ENCODE measurements at regions not wholly inside any gene's neighbourhood (a gene's known extent, or its start where the extent isn't known, plus 50 kb on each side); places are given as distances from the start of the nearest gene placed in this dataset.
"Not testable (repeated sequence)": the region's sequence is repeated elsewhere in the genome, so short reads cannot be mapped to it uniquely, and the experiment has no call there.

GRCh38 chr16:55072976-55073375 lies 142.3 kb downstream of the IRX5 start:
- no peak overlapping the region for H3K4me3 ChIP-seq (ENCODE audit: low read depth, low read length)
- TF ChIP-seq, protein P1, sequence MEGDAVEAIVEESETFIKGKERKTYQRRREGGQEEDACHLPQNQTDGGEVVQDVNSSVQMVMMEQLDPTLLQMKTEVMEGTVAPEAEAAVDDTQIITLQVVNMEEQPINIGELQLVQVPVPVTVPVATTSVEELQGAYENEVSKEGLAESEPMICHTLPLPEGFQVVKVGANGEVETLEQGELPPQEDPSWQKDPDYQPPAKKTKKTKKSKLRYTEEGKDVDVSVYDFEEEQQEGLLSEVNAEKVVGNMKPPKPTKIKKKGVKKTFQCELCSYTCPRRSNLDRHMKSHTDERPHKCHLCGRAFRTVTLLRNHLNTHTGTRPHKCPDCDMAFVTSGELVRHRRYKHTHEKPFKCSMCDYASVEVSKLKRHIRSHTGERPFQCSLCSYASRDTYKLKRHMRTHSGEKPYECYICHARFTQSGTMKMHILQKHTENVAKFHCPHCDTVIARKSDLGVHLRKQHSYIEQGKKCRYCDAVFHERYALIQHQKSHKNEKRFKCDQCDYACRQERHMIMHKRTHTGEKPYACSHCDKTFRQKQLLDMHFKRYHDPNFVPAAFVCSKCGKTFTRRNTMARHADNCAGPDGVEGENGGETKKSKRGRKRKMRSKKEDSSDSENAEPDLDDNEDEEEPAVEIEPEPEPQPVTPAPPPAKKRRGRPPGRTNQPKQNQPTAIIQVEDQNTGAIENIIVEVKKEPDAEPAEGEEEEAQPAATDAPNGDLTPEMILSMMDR (IDR thresholded peaks at IDR 0.05; ENCODE audit: insufficient read depth, low read depth, low read length) = no peak
- DNase-seq (ENCODE audit: low read depth) = no peak

DNA sequence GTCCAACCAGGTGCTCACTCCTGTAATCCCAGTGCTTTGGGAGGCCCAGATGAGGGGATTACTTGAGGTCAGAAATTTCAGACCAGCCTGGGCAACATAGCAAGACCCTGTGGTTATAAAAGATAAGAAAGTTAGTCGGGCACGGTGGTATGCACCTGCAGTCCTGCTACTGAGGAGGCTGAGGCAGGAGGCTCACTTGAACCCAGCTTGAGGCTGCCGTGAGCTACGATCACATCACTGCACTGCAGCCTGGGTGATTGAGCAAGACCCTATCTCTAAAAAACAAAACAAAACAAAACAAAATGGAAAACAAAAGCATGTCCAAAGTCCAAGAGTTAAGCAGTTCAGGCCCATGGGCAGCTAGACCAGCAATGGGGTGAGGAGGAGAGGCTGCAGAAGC lies 143.2 kb downstream of the IRX5 start:
- no peak for DNase-seq (ENCODE audit: low read depth)
- H3K4me3 ChIP-seq (ENCODE audit: low read depth, low read length) = no peak overlapping the region
- TF ChIP-seq, protein P1 (IDR thresholded peaks at IDR 0.05; ENCODE audit: insufficient read depth, low read depth, low read length) = no peak

- not testable (repeated sequence) for DNase-seq (ENCODE audit: low read depth); H3K4me3 ChIP-seq (ENCODE audit: low read depth, low read length)
Observed at GRCh38 chr16:55075208-55075607, 144.5 kb downstream of the IRX5 start.

- DNase-seq (ENCODE audit: low read depth) = no peak
- TF ChIP-seq, protein P1 (IDR thresholded peaks at IDR 0.05; ENCODE audit: insufficient read depth, low read depth, low read length) = no peak
- H3K4me3 ChIP-seq (ENCODE audit: low read depth, low read length) = no peak overlapping the region
Observed at GRCh38 chr16:55076053-55076452, 145.4 kb downstream of the IRX5 start.

- no peak overlapping the region for H3K4me3 ChIP-seq (ENCODE audit: low read depth, low read length)
- TF ChIP-seq, protein P1 (IDR thresholded peaks at IDR 0.05; ENCODE audit: insufficient read depth, low read depth, low read length) = no peak
- DNase-seq (ENCODE audit: low read depth) = no peak
Observed at GRCh38 chr16:55077266-55077665, 146.6 kb downstream of the IRX5 start.

- H3K4me3 ChIP-seq (ENCODE audit: low read depth, low read length) = no peak overlapping the region
- no peak for DNase-seq (ENCODE audit: low read depth)
- TF ChIP-seq, protein P1 (IDR thresholded peaks at IDR 0.05; ENCODE audit: insufficient read depth, low read depth, low read length) = no peak
Observed at GRCh38 chr16:55078153-55078552, 147.5 kb downstream of the IRX5 start.

GRCh38 chr16:55078699-55079410 lies 148.2 kb downstream of the IRX5 start:
- no peak overlapping the region for H3K4me3 ChIP-seq (ENCODE audit: low read depth, low read length)
- TF ChIP-seq, protein P1 (IDR thresholded peaks at IDR 0.05; ENCODE audit: insufficient read depth, low read depth, low read length) = no peak
- no peak for DNase-seq (ENCODE audit: low read depth)

All from fibroblast of villous mesenchyme (primary cell).